Ovary (tissue), 7 donors: ENCODE measurements at regions not wholly inside any gene's neighbourhood (a gene's known extent, or its start where the extent isn't known, plus 50 kb on each side); places are given as distances from the start of the nearest gene placed in this dataset.

Experiments used
- DNase-seq, 5 donors: peaks; one replicate each; pipeline ENCODE4 v3.0.0-alpha.2; 2019 to 2020
- H3K27ac ChIP-seq, 2 donors: fragments of 200-600 bp; one replicate each; pipeline versions ENCODE4 v1.5.1 to v1.8.0; 2019 to 2022
- H3K27me3 ChIP-seq: fragments of 200-600 bp; one replicate; pipeline ENCODE4 v1.8.0; 2022
- H3K36me3 ChIP-seq: fragments of 200-600 bp; sonication (generic); one replicate; pipeline ENCODE4 v1.5.1; 2019
- H3K4me1 ChIP-seq: one replicate; pipeline ENCODE4 v1.8.1; 2013; ENCODE audit warnings: mild to moderate bottlenecking, moderate library complexity; ENCODE audit not compliant: insufficient read depth
- H3K4me3 ChIP-seq: fragments of 200-600 bp; sonication (generic); one replicate; pipeline ENCODE4 v1.5.1; 2017
- H3K9me3 ChIP-seq, 2 donors: fragments of 200-600 bp in 1 of 2; sonication (generic) in 1 of 2; one replicate each; pipeline versions ENCODE4 v1.5.1 to v1.8.1; 2013 to 2019; ENCODE audit warnings: mild to moderate bottlenecking in 1 of 2, moderate library complexity in 1 of 2
- CTCF ChIP-seq, 3 donors: fragments of 450-650 bp in 2 of 3; fragments of 200-600 bp in 1 of 3; IDR thresholded peaks; one replicate each; pipeline versions ENCODE4 v1.5.1 to v1.8.0; 2016 to 2022; ENCODE audit warnings: antibody characterized with exemption in 3 of 3, mild to moderate bottlenecking in 1 of 3
- EP300 ChIP-seq: sonication (generic); formaldehyde crosslinking; IDR thresholded peaks from one replicate; pipeline ENCODE4 v1.6.1; 2017; ENCODE audit warnings: antibody characterized with exemption
- POLR2A ChIP-seq: fragments of 450-650 bp; IDR thresholded peaks from one replicate; pipeline ENCODE4 v1.6.1; 2017; ENCODE audit warnings: antibody characterized with exemption, mild to moderate bottlenecking, moderate library complexity
- WGBS, 3 donors: extraction: QIAGEN DNeasy Blood & Tissue Kit in 1 of 3; methylation state at CpG; one replicate each; pipeline versions ENCODE4 v1.1.5 to v1.1.7; 2013 to 2017; 5-methylcytosine and 5-hydroxymethylcytosine counted together
- intact Hi-C, 4 donors: fragments of 100-400 bp; cut with DNase I; formaldehyde crosslinking; loops; one replicate each; pipeline versions ENCODE4 v1.11.0 to v1.15.1; 2022 to 2023
- donor health status: DM: no; HTN: no; CAD: no; lungs with moderate emphysema.
- donor health status: DM: no; HTN: no; CAD: no.
- donor health status: Bipolar disorder and iron deficiency.
- donor health status: DM: no; HTN: no; CAD: no.
- donor health status: DM: yes; HTN: yes; CAD: no.

DNA sequence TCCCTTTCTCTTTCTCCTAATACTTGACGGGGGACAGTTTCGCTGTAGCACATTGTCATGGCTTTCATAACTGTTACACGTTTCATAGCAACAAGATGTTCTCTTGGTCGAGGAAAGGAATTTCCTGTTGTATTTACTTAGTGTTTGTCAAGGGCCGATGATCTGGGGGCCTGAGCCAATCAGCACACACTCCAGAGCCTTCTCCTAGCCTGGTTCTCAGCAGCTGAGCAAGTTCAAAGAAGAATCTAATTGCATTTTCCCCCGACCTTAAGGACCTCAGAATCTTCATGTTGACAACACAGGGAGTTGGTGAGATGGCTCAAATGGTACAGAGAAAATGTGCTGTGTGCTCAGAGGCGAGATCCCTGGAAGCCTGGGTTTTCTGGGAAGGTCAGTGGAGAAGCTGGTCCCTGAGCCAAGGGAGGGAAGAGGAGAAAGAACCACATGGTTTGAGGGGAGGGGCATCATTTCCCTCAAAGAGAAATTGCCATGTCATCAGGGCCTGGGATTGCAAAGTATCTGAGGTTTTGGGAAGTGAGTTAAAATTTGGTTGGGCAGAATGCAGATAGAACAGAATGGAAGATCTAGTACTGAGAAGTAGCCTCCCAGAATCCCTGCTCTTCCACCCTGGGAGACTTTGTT lies 76.9 kb upstream of the AGAP1 start:
- 37 to 47% (median 41%) methylated on average over 7 of the region's 7 CpGs for WGBS, 3 donors
- no peaks in the 10 kb centered on the region for H3K36me3 ChIP-seq
- H3K4me3 ChIP-seq, result no peak overlapping the region
- TF ChIP-seq EP300 (no peak), CTCF (IDR thresholded peaks at IDR 0.05) (no peak), POLR2A (no peak)
- intact Hi-C loops, result no loop called here
- DNase-seq, result no peak
- H3K27ac ChIP-seq, result no peak overlapping the region
- H3K9me3 ChIP-seq, result no peaks in the 10 kb centered on the region
- no peaks in the 10 kb centered on the region for H3K4me1 ChIP-seq
- H3K27me3 ChIP-seq, result no peaks in the 10 kb centered on the region

DNA sequence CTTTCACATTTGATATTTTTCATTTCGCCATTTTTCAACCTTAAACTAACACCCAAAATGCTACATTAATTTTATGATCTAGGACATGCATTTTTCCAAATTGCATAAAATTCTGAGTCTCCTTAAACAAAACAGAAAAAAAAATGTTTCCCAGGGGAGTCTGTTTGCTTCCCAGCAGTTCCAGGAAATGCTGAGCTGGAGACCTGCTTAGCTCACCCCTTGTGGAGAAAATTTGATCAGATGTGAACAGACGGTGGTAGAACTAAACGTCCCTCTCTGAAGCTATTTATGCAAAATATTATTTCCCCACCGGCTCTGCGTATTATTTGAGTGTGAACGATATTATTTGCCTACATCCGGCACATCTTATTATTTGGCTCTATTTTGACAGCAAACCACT lies 74.9 kb upstream of the AGAP1 start:
- Histone ChIP-seq H3K9me3 (no peaks in the 10 kb centered on the region), H3K27ac (no peak overlapping the region), H3K27me3 (no peaks in the 10 kb centered on the region), H3K36me3 (no peaks in the 10 kb centered on the region), H3K4me1 (no peaks in the 10 kb centered on the region), H3K4me3 (no peak overlapping the region)
- intact Hi-C loops, result no loop called here
- DNase-seq, result no peak
- WGBS, 3 donors, result 52 to 60% (median 59%) methylated on average over 7 of the region's 7 CpGs
- no peak for TF ChIP-seq CTCF (IDR thresholded peaks at IDR 0.05)

DNA sequence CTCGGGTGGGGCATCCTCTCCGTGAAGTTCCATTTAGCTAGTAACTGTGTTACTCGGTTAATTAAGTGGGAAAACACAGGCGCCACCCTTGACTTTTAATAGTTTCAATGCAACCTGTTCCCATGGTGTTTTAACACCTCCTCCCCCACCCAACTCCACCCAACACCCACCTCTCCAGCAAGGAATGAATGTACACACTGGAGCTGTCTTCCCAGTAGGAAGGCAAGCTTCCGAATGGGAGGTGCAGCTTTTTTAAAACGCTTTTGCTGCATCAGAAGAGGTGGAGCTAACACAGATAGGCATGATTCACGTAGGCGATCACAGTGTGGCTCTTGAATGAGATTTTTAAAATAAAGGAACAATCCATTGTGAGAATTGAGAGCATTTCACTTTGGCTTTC lies 73.8 kb upstream of the AGAP1 start:
- Histone ChIP-seq H3K27me3 (no peaks in the 10 kb centered on the region), H3K4me3 (no peak overlapping the region), H3K4me1 (no peaks in the 10 kb centered on the region), H3K9me3 (no peaks in the 10 kb centered on the region), H3K36me3 (no peaks in the 10 kb centered on the region), H3K27ac (no peak overlapping the region)
- no peak for DNase-seq
- TF ChIP-seq EP300 (no peak), POLR2A (no peak), CTCF (IDR thresholded peaks at IDR 0.05) (no peak)
- 73 to 86% (median 82%) methylated on average over 8 of the region's 8 CpGs for WGBS, 3 donors
- intact Hi-C loops, result no loop called here

GRCh38 chr2:235421618-235422017 lies 72.2 kb upstream of the AGAP1 start:
- Histone ChIP-seq H3K36me3 (no peaks in the 10 kb centered on the region), H3K4me3 (no peak overlapping the region), H3K27me3 (no peaks in the 10 kb centered on the region), H3K27ac (no peak overlapping the region), H3K9me3 (no peaks in the 10 kb centered on the region), H3K4me1 (no peaks in the 10 kb centered on the region)
- WGBS, 3 donors, result 73 to 76% (median 74%) methylated on average over 2 of the region's 2 CpGs
- TF ChIP-seq EP300, result no peak
- TF ChIP-seq CTCF (IDR thresholded peaks at IDR 0.05), result no peak
- no peak for TF ChIP-seq POLR2A
- intact Hi-C loops, result no loop called here
- no peak for DNase-seq
